GM06990 (cell line): ENCODE measurements at regions not wholly inside any gene's neighbourhood (a gene's known extent, or its start where the extent isn't known, plus 50 kb on each side); places are given as distances from the start of the nearest gene placed in this dataset.
"Not testable (repeated sequence)": the region's sequence is repeated elsewhere in the genome, so short reads cannot be mapped to it uniquely, and the experiment has no call there.

Source experiments
- DNase-seq: peaks from one replicate; pipeline ENCODE4 v3.0.0-alpha.2; 2011; ENCODE audit not compliant: insufficient read length; ENCODE audit errors: extremely low read depth
- H3K27me3 ChIP-seq: replicated peaks from 2 replicates; pipeline ENCODE4 v1.6.0; 2011; ENCODE audit warnings: low read length; ENCODE audit not compliant: control insufficient read depth, insufficient read depth
- H3K36me3 ChIP-seq: 2 replicates; pipeline ENCODE4 v1.5.1; 2011; ENCODE audit warnings: low read length; ENCODE audit not compliant: control insufficient read depth, insufficient read depth
- H3K4me3 ChIP-seq: replicated peaks from 2 replicates; pipeline ENCODE4 v1.5.1; 2011; ENCODE audit warnings: low read depth, mild to moderate bottlenecking, control low read depth, low read length
- CTCF ChIP-seq: IDR thresholded peaks from 2 replicates; pipeline ENCODE4 v1.5.1; 2011; ENCODE audit warnings: low read length, control low read depth, mild to moderate bottlenecking, inconsistent platforms; ENCODE audit not compliant: insufficient read depth, poor library complexity, severe bottlenecking

GRCh38 chr3:174581558-174581957 lies 277.6 kb upstream of the NAALADL2 start:
- Histone ChIP-seq H3K27me3 (no peaks in the 10 kb centered on the region), H3K4me3 (no peak overlapping the region), H3K36me3 (no peaks in the 10 kb centered on the region)
- TF ChIP-seq CTCF = no peak
- DNase-seq = no peak

- no peak for DNase-seq
- Histone ChIP-seq H3K36me3 (no peaks in the 10 kb centered on the region), H3K27me3 (no peaks in the 10 kb centered on the region), H3K4me3 (no peak overlapping the region)
- no peak for TF ChIP-seq CTCF
Observed at GRCh38 chr3:174583396-174583795, 275.7 kb upstream of the NAALADL2 start.

DNA sequence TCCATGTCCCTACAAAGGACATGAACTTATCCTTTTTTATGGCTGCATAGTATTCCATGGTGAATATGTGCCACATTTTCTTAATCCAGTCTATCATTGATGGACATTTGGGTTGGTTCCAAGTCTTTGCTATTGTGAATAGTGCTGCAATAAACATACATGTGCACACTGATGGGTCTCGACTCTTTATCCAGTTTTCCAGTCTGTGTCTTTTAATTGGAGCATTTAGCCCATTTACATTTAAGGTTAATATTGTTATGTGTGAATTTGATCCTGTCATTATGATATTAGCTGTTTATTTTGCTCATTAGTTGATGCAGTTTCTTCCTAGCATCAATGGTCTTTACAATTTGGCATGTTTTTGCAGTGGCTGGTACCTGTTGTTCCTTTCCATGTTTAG lies 272.0 kb upstream of the NAALADL2 start:
- DNase-seq, H3K36me3 ChIP-seq, H3K4me3 ChIP-seq, H3K27me3 ChIP-seq: not testable (repeated sequence)

GRCh38 chr3:174596447-174596982 lies 262.6 kb upstream of the NAALADL2 start:
- no peak for TF ChIP-seq CTCF
- no peaks in the 10 kb centered on the region for H3K27me3 ChIP-seq
- H3K4me3 ChIP-seq = no peak overlapping the region
- H3K36me3 ChIP-seq = no peaks in the 10 kb centered on the region
- no peak for DNase-seq

DNA sequence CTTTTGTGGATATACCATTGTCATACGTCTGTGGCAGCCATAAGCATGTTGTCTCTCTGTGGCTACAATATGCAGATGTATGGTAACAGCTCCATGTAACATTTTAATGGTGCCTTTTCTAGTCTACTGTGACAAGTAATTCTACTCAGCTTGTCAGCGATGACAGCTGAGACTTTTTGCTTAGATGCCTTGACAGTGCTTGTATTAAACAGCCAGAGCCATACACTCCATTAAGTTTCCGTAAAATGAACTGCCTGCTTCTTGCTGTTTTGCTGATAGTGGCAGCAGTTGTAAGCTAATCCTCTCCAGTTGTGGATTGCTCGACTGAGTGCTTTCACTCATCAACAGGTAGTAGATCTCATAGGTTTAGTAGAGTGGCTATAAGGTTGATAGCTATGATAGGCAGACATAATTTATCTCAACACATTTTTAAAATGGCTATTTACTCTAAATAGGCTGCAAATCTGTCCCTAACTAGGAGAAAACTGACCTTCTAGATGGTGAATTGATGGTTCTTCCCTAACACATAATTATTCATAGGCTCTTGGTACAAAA lies 260.2 kb upstream of the NAALADL2 start:
- Histone ChIP-seq H3K27me3 (no peaks in the 10 kb centered on the region), H3K4me3 (no peak overlapping the region), H3K36me3 (no peaks in the 10 kb centered on the region)
- no peak for DNase-seq
- no peak for TF ChIP-seq CTCF

DNA sequence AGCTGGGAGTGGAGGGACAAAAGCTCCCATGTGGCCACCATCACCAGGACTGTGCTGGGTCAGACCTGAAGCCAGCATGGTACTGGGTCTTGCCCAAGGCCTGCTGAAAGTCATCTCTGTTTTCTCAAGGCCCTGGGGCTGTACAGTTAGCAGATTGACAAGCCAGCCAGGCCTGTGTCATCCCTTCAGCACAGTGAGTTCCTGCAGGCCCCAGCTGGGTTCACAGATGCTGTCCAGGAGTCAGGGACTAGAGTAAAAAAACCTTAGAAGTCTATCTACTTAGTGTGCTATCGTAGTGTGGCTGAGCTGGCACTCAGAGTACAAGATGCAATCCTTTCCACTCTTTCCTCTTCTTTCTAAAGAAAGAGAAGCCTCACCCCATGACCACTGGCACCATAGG lies 246.0 kb upstream of the NAALADL2 start:
- Histone ChIP-seq H3K36me3 (no peaks in the 10 kb centered on the region), H3K27me3 (no peaks in the 10 kb centered on the region), H3K4me3 (no peak overlapping the region)
- DNase-seq = no peak
- TF ChIP-seq CTCF = no peak
